HUES64 (cell line): ENCODE measurements at regions not wholly inside any gene's neighbourhood (a gene's known extent, or its start where the extent isn't known, plus 50 kb on each side); places are given as distances from the start of the nearest gene placed in this dataset.
"Not testable (repeated sequence)": the region's sequence is repeated elsewhere in the genome, so short reads cannot be mapped to it uniquely, and the experiment has no call there.

ENCODE experiments used
- H3K27ac ChIP-seq: 2 replicates; pipeline ENCODE4 v1.7.0; 2013; ENCODE audit warnings: low read depth, low read length, inconsistent platforms
- H3K27me3 ChIP-seq: 2 replicates; pipeline ENCODE4 v1.6.1; 2013; ENCODE audit warnings: mild to moderate bottlenecking, low read length; ENCODE audit not compliant: insufficient read depth
- H3K36me3 ChIP-seq: 2 replicates; pipeline ENCODE4 v1.6.1; 2013; ENCODE audit warnings: mild to moderate bottlenecking, low read length; ENCODE audit not compliant: insufficient read depth
- H3K4me1 ChIP-seq: 2 replicates; pipeline ENCODE4 v1.6.1; 2013; ENCODE audit warnings: mild to moderate bottlenecking, low read length, moderate library complexity; ENCODE audit not compliant: insufficient read depth
- H3K4me3 ChIP-seq: 2 replicates; pipeline ENCODE4 v1.5.1; 2013; ENCODE audit warnings: mild to moderate bottlenecking, low read length, moderate library complexity
- H3K9ac ChIP-seq: 2 replicates; pipeline ENCODE4 v1.6.1; 2013; ENCODE audit warnings: mild to moderate bottlenecking, low read depth, low read length
- H3K9me3 ChIP-seq: 2 replicates; pipeline ENCODE4 v1.6.1; 2013; ENCODE audit warnings: low read depth, low read length; ENCODE audit not compliant: insufficient read depth
- WGBS: fragments of 150-250, 120-280 bp; methylation state at CpG from one replicate; pipeline ENCODE4 v1.1.7; 2013; ENCODE audit warnings: missing lambda C conversion rate; 5-methylcytosine and 5-hydroxymethylcytosine counted together

GRCh38 chr4:125649452-125649851 is 334.7 kb downstream of the FAT4 start:
- no peaks in the 10 kb centered on the region for H3K27me3 ChIP-seq
- H3K36me3 ChIP-seq, result no peaks in the 10 kb centered on the region
- no peak overlapping the region for H3K9ac ChIP-seq
- no peak overlapping the region for H3K27ac ChIP-seq
- 0 out of 2 replicates have a peak, but pooled peaks cover 5% of the 10 kb centered on the region for H3K4me1 ChIP-seq
- H3K9me3 ChIP-seq, result no peaks in the 10 kb centered on the region
- H3K4me3 ChIP-seq, result no peak overlapping the region
- 97% methylated on average over 5 of the region's 6 CpGs for WGBS

DNA sequence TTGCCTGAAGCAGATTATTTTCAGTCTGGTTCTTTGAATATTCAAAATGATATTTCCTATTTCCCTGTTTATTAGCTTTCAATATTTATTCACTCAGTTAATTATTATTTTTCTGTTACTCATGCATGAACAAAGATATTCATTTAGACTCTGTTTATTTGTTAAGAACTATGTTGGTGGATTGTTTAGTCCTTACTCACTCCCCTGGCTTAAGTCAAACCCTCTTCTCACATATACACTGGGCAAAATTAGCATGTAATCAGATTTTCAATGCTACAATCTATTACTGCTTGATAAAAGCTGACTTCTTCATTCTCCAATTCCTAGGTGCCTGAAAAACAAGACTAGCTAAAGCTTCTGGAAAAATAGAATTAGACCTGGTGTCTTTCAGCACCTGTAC is 335.8 kb downstream of the FAT4 start:
- Histone ChIP-seq H3K27me3 (no peaks in the 10 kb centered on the region), H3K36me3 (no peaks in the 10 kb centered on the region), H3K9me3 (no peaks in the 10 kb centered on the region), H3K9ac (no peak overlapping the region), H3K4me3 (no peak overlapping the region), H3K4me1 (0 out of 2 replicates have a peak, but pooled peaks cover 5% of the 10 kb centered on the region), H3K27ac (no peak overlapping the region)

- H3K36me3 ChIP-seq, result not testable (repeated sequence)
- WGBS, result 96% methylated on average over 33 of the region's 33 CpGs
Observed at GRCh38 chr4:125651707-125652357, 337.1 kb downstream of the FAT4 start.

DNA sequence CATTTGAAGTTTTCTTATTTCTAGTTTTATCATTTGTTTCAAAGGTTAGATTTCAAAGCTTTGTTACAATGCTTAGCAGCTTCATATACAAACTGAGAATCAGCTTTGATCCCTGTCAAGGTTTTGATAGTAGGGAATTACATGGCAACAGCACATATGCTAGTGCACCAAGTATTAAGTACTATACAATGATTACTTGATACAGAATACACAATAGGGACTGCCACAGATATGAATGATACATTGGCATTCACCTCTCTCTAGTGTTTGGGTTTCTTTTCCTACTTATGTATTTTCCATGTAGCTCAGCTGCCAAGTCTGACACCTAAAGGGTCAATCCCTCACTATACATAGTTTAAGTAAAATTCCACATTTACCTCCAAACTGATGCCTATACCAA is 344.0 kb downstream of the FAT4 start:
- Histone ChIP-seq H3K4me1 (peaks cover 20% of the 10 kb centered on the region), H3K9ac (no peak overlapping the region), H3K27me3 (no peaks in the 10 kb centered on the region), H3K27ac (no peak overlapping the region), H3K36me3 (no peaks in the 10 kb centered on the region), H3K9me3 (no peaks in the 10 kb centered on the region), H3K4me3 (no peak overlapping the region)

More at GRCh38 chr4:125651707-125652357, 337.1 kb downstream of the FAT4 start:
- not testable (repeated sequence) for H3K4me3 ChIP-seq, H3K27me3 ChIP-seq, H3K9ac ChIP-seq, H3K9me3 ChIP-seq, H3K4me1 ChIP-seq, H3K27ac ChIP-seq

DNA sequence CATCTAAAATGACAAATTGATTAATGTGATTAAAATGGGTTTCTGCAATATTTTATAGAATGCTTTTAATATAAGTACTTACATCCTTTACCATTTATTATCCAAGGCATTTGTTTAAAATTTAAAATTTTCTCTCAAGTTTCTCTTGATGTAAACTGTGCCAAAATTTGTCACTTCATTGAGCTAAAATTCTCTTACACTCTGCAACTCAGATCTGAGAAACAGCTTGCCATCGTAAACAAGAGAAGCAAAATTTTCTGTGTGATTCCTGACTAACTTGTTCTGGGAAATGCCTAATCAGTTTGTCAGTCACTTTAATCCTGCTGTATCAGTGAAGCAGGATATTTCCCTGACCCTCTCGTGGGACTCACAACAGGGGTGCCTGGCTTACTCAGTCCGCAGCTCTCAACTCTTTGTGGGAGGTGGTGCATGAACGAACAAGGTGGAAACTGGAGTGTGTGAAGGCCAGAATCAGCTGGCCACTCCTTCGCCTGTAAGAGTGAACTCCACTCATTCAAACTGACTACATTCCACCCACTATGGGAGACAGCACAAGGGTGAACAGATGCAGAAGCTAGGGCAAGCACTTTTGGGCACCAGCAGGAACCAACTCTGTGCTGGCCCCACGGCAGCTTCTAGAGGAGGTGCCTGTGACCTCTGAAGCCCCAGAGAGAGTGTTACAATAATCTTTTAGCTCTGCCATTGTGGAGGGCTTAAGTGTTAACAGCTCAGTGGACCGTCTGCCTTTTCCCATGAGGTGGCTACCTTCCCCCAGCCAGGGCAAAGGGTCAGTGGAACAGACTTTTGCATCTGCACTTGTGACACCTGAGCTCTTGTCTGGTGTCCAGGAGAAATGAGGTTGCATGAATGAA is 349.4 kb downstream of the FAT4 start:
- Histone ChIP-seq H3K9ac (no peak overlapping the region), H3K9me3 (no peaks in the 10 kb centered on the region), H3K27me3 (no peaks in the 10 kb centered on the region), H3K36me3 (no peaks in the 10 kb centered on the region), H3K27ac (no peak overlapping the region), H3K4me1 (peaks cover 5% of the 10 kb centered on the region), H3K4me3 (no peak overlapping the region)
- 87% methylated on average over 7 of the region's 7 CpGs for WGBS

- H3K36me3 ChIP-seq, result no peaks in the 10 kb centered on the region
- H3K4me3 ChIP-seq, result no peak overlapping the region
Observed at GRCh38 chr4:125666635-125667034, 351.9 kb downstream of the FAT4 start.

GRCh38 chr4:125676156-125676555 is 361.4 kb downstream of the FAT4 start:
- 96% methylated on average over 14 of the region's 14 CpGs for WGBS
- no peak overlapping the region for H3K27ac ChIP-seq
- H3K9me3 ChIP-seq, result no peaks in the 10 kb centered on the region
- no peaks in the 10 kb centered on the region for H3K36me3 ChIP-seq
- no peak overlapping the region for H3K4me3 ChIP-seq
- no peaks in the 10 kb centered on the region for H3K4me1 ChIP-seq
- H3K9ac ChIP-seq, result no peak overlapping the region
- H3K27me3 ChIP-seq, result no peaks in the 10 kb centered on the region

More at GRCh38 chr4:125666635-125667034, 351.9 kb downstream of the FAT4 start:
- no peaks in the 10 kb centered on the region; the same call in 1 of the 2 replicates for H3K4me1 ChIP-seq
- no peak overlapping the region for H3K9ac ChIP-seq
- no peaks in the 10 kb centered on the region for H3K27me3 ChIP-seq
- H3K9me3 ChIP-seq, result no peaks in the 10 kb centered on the region
- WGBS, result no CpG with 5 or more reads among the region's 1 CpG
- no peak overlapping the region for H3K27ac ChIP-seq

GRCh38 chr4:125676583-125676982 is 361.8 kb downstream of the FAT4 start:
- Histone ChIP-seq H3K27ac (no peak overlapping the region), H3K9ac (no peak overlapping the region), H3K4me3 (no peak overlapping the region), H3K36me3 (no peaks in the 10 kb centered on the region), H3K4me1 (no peaks in the 10 kb centered on the region), H3K9me3 (no peaks in the 10 kb centered on the region), H3K27me3 (no peaks in the 10 kb centered on the region)
- 96% methylated on average over 12 of the region's 12 CpGs for WGBS

DNA sequence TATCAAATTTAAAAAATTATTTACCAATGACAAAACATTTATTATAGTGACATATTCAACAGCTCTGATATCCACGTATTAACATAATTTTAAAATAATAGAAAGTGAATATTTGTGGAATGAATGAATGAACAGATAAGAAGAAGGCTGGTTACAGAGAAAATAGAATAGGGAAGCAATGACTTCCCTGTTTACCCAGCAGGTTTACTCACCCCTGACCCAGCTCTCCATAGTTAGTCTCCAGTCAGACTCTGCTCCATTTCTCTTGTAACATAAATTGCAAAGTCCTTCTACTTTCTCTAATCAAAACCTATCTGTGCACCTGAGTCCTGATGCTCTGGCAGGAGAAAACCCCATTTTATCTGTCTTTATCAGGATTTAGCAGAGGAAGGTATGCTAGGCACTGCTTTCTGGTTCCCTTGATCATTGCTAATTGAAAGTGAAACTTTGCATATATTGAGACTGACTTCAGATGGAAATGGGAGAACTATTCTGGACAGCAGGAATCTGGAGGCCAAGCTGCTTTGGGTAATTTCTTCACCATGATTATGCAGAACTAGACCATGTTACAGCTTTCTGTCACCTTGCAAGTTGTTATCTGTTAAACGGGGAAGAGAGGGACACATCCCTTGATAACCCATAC is 363.0 kb downstream of the FAT4 start:
- Histone ChIP-seq H3K9ac (no peak overlapping the region), H3K9me3 (no peaks in the 10 kb centered on the region), H3K27ac (no peak overlapping the region), H3K27me3 (no peaks in the 10 kb centered on the region), H3K4me1 (no peaks in the 10 kb centered on the region), H3K36me3 (no peaks in the 10 kb centered on the region), H3K4me3 (no peak overlapping the region)
- WGBS, result 100% methylated on average over 1 of the region's 2 CpGs

- Histone ChIP-seq H3K36me3 (no peaks in the 10 kb centered on the region), H3K27ac (no peak overlapping the region), H3K9ac (no peak overlapping the region), H3K4me3 (no peak overlapping the region), H3K27me3 (no peaks in the 10 kb centered on the region), H3K9me3 (no peaks in the 10 kb centered on the region), H3K4me1 (no peaks in the 10 kb centered on the region)
Observed at GRCh38 chr4:125679989-125680388, 365.2 kb downstream of the FAT4 start.

DNA sequence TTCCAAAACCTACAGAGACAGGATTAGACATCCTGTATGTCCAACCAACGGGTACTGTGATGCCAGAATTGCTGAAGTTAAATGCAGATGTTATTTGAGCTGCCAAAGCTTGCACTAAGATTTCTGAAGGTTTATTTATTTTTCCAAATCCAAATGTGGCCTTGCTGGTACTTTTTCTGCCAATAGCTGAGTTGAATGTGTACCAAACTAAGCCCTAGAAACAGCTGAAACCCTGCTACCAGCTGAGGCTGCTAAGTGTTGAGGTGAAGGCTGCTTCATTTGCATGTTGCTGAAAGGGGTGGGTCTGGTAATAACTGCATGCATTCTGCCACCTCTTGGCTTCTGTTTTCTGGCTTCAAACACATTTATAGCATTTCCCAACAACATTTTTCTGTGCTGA is 366.5 kb downstream of the FAT4 start:
- no peak overlapping the region for H3K27ac ChIP-seq
- no peaks in the 10 kb centered on the region for H3K9me3 ChIP-seq
- no peak overlapping the region for H3K4me3 ChIP-seq
- no peaks in the 10 kb centered on the region for H3K27me3 ChIP-seq
- H3K36me3 ChIP-seq, result no peaks in the 10 kb centered on the region
- WGBS, result 86% methylated on average over 1 of the region's 1 CpG
- H3K4me1 ChIP-seq, result no peaks in the 10 kb centered on the region
- H3K9ac ChIP-seq, result no peak overlapping the region
